ENCODE measurements at regions not wholly inside any gene's neighbourhood (a gene's known extent, or its start where the extent isn't known, plus 50 kb on each side); places are given as distances from the start of the nearest gene placed in this dataset.

- Histone ChIP-seq H3K4me2 (ENCODE audit: insufficient read depth, insufficient read length, low read length) (no peak overlapping the region), H2BK120ac (ENCODE audit: low read depth, low read length, poor library complexity, severe bottlenecking) (no peak overlapping the region), H3K23ac (ENCODE audit: insufficient read length, low read depth, low read length) (no peak overlapping the region), H3K27ac (ENCODE audit: insufficient read length, low read depth, low read length) (no peak overlapping the region), H2BK12ac (ENCODE audit: insufficient read length, low read depth, low read length) (no peak overlapping the region), H3K14ac (ENCODE audit: insufficient read depth, low read length) (no peak overlapping the region), H3K9me3 (ENCODE audit: control insufficient read depth, low read depth, low read length) (no peaks in the 10 kb centered on the region), H4K5ac (ENCODE audit: insufficient read length, low read depth, low read length) (no peak overlapping the region), H3K18ac (ENCODE audit: insufficient read length, low read depth, low read length) (no peak overlapping the region), H3K23me2 (ENCODE audit: insufficient read length, low read depth, low read length, poor library complexity, severe bottlenecking) (no peaks in the 10 kb centered on the region), H3K9ac (ENCODE audit: extremely low read depth, insufficient read length, low read length) (no peak overlapping the region), H3K27me3 (ENCODE audit: insufficient read depth, low read length) (no peaks in the 10 kb centered on the region), H3K79me2 (ENCODE audit: insufficient read depth, low read length) (no peaks in the 10 kb centered on the region), H3K4me1 (ENCODE audit: insufficient read depth, low read length) (0 out of 2 replicates have a peak, but pooled peaks cover 2% of the 10 kb centered on the region), H3K56ac (ENCODE audit: insufficient read length, low read depth, low read length) (no peak overlapping the region), H4K20me1 (ENCODE audit: control insufficient read depth, insufficient read depth, insufficient read length) (no peaks in the 10 kb centered on the region), H2BK15ac (ENCODE audit: low read depth, low read length) (no peak overlapping the region), H2BK5ac (ENCODE audit: insufficient read length, low read length) (no peak overlapping the region), H4K91ac (ENCODE audit: insufficient read length, low read depth, low read length) (no peak overlapping the region), H2AFZ (ENCODE audit: low read length) (peak overlapping the region; percentile 93), H2BK20ac (ENCODE audit: low read depth, low read length, poor library complexity, severe bottlenecking) (no peak overlapping the region), H2AK5ac (ENCODE audit: insufficient read length, low read length) (no peak overlapping the region), H4K8ac (replicated peaks; ENCODE audit: insufficient read length, low read depth, low read length) (no peak overlapping the region), H3T11ph (ENCODE audit: low read length) (no peak overlapping the region), H3K79me1 (ENCODE audit: insufficient read depth, low read depth, low read length, poor library complexity, severe bottlenecking) (no peaks in the 10 kb centered on the region), H3K4ac (ENCODE audit: low read depth, low read length) (no peak overlapping the region)
- TF ChIP-seq, protein P1, sequence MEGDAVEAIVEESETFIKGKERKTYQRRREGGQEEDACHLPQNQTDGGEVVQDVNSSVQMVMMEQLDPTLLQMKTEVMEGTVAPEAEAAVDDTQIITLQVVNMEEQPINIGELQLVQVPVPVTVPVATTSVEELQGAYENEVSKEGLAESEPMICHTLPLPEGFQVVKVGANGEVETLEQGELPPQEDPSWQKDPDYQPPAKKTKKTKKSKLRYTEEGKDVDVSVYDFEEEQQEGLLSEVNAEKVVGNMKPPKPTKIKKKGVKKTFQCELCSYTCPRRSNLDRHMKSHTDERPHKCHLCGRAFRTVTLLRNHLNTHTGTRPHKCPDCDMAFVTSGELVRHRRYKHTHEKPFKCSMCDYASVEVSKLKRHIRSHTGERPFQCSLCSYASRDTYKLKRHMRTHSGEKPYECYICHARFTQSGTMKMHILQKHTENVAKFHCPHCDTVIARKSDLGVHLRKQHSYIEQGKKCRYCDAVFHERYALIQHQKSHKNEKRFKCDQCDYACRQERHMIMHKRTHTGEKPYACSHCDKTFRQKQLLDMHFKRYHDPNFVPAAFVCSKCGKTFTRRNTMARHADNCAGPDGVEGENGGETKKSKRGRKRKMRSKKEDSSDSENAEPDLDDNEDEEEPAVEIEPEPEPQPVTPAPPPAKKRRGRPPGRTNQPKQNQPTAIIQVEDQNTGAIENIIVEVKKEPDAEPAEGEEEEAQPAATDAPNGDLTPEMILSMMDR (conservative IDR thresholded peaks at IDR 0.05), result no peak
- Mint-ChIP-seq H3K4me3 (no peak overlapping the region), H3K9me3 (no peaks in the 10 kb centered on the region), H3K4me1 (peaks cover 11 to 12% of the 10 kb centered on the region in 2 experiments), H3K27ac (peak overlapping the region; percentile 22 to 70 (median 63); a peak in 4 of 7 replicates), H3K27me3 (ENCODE audit: low read depth) (no peaks in the 10 kb centered on the region), H3K36me3 (ENCODE audit: insufficient read depth in 1 of 3, low read depth in 3 of 3) (peaks cover 0 to 5% (median 0%) of the 10 kb centered on the region in 3 experiments; a peak in 1 of 7 replicates)
- whole genome bisulfite sequencing (ENCODE audit: extremely low coverage, insufficient read length, low lambda C conversion rate), result no CpG with 5 or more reads among the region's 14 CpGs
- DNase-seq, result peak; percentile 33
These were observed 159.6 kb downstream of the RND3 start for GRCh38 chr2:150327564-150328489.
